ENCODE measurements at regions not wholly inside any gene's neighbourhood (a gene's known extent, or its start where the extent isn't known, plus 50 kb on each side); places are given as distances from the start of the nearest gene placed in this dataset.

DNA sequence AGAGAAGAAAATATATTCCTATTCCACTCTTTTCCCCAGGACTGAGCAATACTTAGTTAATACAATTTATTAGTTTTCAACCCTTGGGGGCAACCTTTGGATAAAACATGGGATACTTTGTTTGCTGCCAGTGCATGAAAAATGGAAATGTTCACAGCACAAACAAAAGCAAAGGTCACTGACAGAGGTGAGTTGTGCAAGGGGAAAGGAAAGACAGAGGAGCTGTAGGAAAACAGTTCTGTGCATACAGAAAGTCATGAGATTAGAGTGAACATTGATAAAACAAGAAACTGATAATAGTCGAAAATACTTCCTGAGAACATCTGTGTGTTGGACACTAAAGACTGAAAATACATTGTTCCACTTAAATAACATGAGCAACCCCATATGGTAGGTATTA is 779.8 kb downstream of the TLE4 start:
- intact Hi-C loops (cut with micrococcal nuclease): no loop called here
- no peak for FAIRE-seq
- TF ChIP-seq, protein P1, sequence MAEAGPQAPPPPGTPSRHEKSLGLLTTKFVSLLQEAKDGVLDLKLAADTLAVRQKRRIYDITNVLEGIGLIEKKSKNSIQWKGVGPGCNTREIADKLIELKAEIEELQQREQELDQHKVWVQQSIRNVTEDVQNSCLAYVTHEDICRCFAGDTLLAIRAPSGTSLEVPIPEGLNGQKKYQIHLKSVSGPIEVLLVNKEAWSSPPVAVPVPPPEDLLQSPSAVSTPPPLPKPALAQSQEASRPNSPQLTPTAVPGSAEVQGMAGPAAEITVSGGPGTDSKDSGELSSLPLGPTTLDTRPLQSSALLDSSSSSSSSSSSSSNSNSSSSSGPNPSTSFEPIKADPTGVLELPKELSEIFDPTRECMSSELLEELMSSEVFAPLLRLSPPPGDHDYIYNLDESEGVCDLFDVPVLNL (CRISPR knock-in tag; IDR thresholded peaks at IDR 0.05; ENCODE audit: low read depth): no peak
- no peak for TF ChIP-seq PHB (CRISPR knock-in tag; IDR thresholded peaks at IDR 0.05)
- TF ChIP-seq, protein P2, sequence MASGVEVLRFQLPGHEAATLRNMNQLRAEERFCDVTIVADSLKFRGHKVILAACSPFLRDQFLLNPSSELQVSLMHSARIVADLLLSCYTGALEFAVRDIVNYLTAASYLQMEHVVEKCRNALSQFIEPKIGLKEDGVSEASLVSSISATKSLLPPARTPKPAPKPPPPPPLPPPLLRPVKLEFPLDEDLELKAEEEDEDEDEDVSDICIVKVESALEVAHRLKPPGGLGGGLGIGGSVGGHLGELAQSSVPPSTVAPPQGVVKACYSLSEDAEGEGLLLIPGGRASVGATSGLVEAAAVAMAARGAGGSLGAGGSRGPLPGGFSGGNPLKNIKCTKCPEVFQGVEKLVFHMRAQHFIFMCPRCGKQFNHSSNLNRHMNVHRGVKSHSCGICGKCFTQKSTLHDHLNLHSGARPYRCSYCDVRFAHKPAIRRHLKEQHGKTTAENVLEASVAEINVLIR (CRISPR knock-in tag; IDR thresholded peaks at IDR 0.05): no peak
- TF ChIP-seq NCOA1 (IDR thresholded peaks at IDR 0.05; ENCODE audit: low read depth): no peak
- TF ChIP-seq TEAD1 (CRISPR knock-in tag; IDR thresholded peaks at IDR 0.05): no peak
- no peak for TF ChIP-seq ELF2 (CRISPR knock-in tag; IDR thresholded peaks at IDR 0.05)
- no peak for TF ChIP-seq ETS2 (tag; IDR thresholded peaks at IDR 0.05; ENCODE audit: borderline replicate concordance, poor library complexity, severe bottlenecking)
- no peak for ATAC-seq
- H3K79me2 ChIP-seq (ENCODE audit: control insufficient read depth, insufficient read depth, low read length): no peaks in the 10 kb centered on the region
- H3K9me1 ChIP-seq (ENCODE audit: control insufficient read depth, insufficient read depth, low read length): no peaks in the 10 kb centered on the region
- no peak overlapping the region for H3K27ac ChIP-seq (ENCODE audit: extremely low read depth, low read depth, low read length)
- no peak for DNase-seq (ENCODE audit: extremely low read depth in 1 of 4, low spot score in 3 of 4)
- H3K9me3 ChIP-seq (replicated peaks; ENCODE audit: control insufficient read depth, insufficient read depth, low read depth, low read length): no peaks in the 10 kb centered on the region
- WGBS (ENCODE audit: insufficient coverage, low coverage, missing lambda C conversion rate): 0% methylated on average over 1 of the region's 1 CpG
- no peak overlapping the region for H3K4me2 ChIP-seq (ENCODE audit: insufficient read depth, low read length)
- H3K36me3 ChIP-seq (ENCODE audit: control insufficient read depth, insufficient read depth, low read length): no peaks in the 10 kb centered on the region
- no peak overlapping the region for H2AFZ ChIP-seq (ENCODE audit: low read depth, low read length)
- no peaks in the 10 kb centered on the region for H3K4me1 ChIP-seq (replicated peaks in 1 of 2; ENCODE audit: control insufficient read depth in 2 of 2, insufficient read depth in 2 of 2, low read length in 2 of 2)
- H3K9ac ChIP-seq (ENCODE audit: insufficient read depth in 1 of 2, low read depth in 2 of 2, low read length in 2 of 2): no peak overlapping the region
- no peaks in the 10 kb centered on the region for H3K27me3 ChIP-seq (ENCODE audit: control insufficient read depth in 2 of 2, insufficient read depth in 2 of 2, low read length in 2 of 2)
- H4K20me1 ChIP-seq (replicated peaks; ENCODE audit: control insufficient read depth, insufficient read depth, low read length): no peaks in the 10 kb centered on the region
- ChIA-PET POLR2A (no interaction called here), CTCF (ENCODE audit: low intra/inter-chr PET ratio) (no interaction called here)
- no peak overlapping the region for H3K4me3 ChIP-seq
- in situ Hi-C loops (cut with MboI): no loop called here
- BruUV-seq (replicated peaks): no TSS peak
